Muscle of leg (tissue), 3 donors: ENCODE measurements at regions not wholly inside any gene's neighbourhood (a gene's known extent, or its start where the extent isn't known, plus 50 kb on each side); places are given as distances from the start of the nearest gene placed in this dataset.
A peak's percentile ranks its signal among the peaks of the same experiment; 100 is the strongest.
"Not testable (repeated sequence)": the region's sequence is repeated elsewhere in the genome, so short reads cannot be mapped to it uniquely, and the experiment has no call there.

ENCODE experiments used
- DNase-seq: peaks from one replicate; pipeline ENCODE4 v3.0.0; 2013
- H3K27ac ChIP-seq: one replicate; pipeline ENCODE4 v1.5.1; 2013; ENCODE audit warnings: mild to moderate bottlenecking, low read length, control low read depth
- H3K27me3 ChIP-seq: one replicate; pipeline ENCODE4 v1.6.1; 2013; ENCODE audit warnings: low read length; ENCODE audit not compliant: control insufficient read depth, insufficient read depth
- H3K36me3 ChIP-seq: one replicate; pipeline ENCODE4 v1.6.1; 2013; ENCODE audit warnings: low read length; ENCODE audit not compliant: control insufficient read depth, insufficient read depth
- H3K4me1 ChIP-seq: one replicate; pipeline ENCODE4 v1.6.1; 2013; ENCODE audit warnings: low read length; ENCODE audit not compliant: control insufficient read depth, insufficient read depth
- H3K4me3 ChIP-seq: one replicate; pipeline ENCODE4 v1.5.1; 2013; ENCODE audit warnings: low read length, control low read depth
- H3K9me3 ChIP-seq: replicated peaks from 2 replicates; pipeline ENCODE4 v1.6.1; 2013; ENCODE audit warnings: low read depth, low read length; ENCODE audit not compliant: control insufficient read depth
- WGBS: methylation state at CpG from one replicate; pipeline ENCODE4 v1.1.5; 2013; ENCODE audit warnings: missing lambda C conversion rate; ENCODE audit not compliant: insufficient coverage; 5-methylcytosine and 5-hydroxymethylcytosine counted together

DNA sequence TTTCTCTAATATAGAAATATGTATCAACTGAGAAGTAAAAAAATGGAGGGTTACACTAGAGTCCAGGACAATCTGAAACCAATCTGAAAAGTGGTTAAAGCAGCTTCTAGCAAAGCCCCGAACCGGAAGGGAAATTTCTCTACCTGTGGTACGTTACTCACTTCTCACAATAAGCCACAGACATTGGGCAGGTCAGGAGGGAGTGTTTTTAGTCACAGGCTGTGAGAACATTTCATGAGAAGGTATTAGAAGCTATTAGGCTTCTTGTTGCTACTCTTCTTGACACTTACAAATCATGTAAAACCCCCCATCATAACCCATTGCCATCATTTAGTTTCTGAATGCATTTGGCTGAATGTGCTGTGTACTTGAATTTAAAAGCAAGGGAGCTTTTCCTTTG, 120.9 kb downstream of the NUFIP1 start:
- DNase-seq = no peak
- Histone ChIP-seq H3K36me3 (no peaks in the 10 kb centered on the region), H3K4me1 (peaks cover 3% of the 10 kb centered on the region), H3K27me3 (no peaks in the 10 kb centered on the region), H3K4me3 (no peak overlapping the region), H3K9me3 (peaks cover 2% of the 10 kb centered on the region), H3K27ac (no peak overlapping the region)
- no CpG with 5 or more reads among the region's 3 CpGs for WGBS

DNA sequence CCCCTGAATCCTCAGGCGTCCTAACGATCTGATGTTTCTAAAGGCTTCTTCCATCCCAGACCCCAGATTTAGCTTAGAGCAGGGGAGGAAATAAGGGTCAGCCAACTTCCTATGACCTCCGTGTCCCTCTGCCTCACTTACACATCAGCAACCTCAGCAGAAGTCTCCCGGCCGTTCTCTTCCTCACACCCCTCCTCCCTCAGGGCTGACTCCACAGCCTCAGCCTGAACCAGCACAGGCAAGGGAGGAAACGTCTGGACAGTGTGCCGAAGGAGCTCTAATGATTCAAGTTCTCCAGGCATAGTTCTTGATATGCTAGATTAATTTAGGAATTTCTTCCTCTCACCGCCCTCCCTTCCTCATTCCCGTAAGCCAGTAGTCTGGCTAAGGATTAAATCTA, 121.4 kb downstream of the NUFIP1 start:
- Histone ChIP-seq H3K4me3 (no peak overlapping the region), H3K27ac (peak overlapping the region; percentile 13), H3K36me3 (no peaks in the 10 kb centered on the region), H3K9me3 (peaks cover 2% of the 10 kb centered on the region), H3K27me3 (no peaks in the 10 kb centered on the region), H3K4me1 (peaks cover 2% of the 10 kb centered on the region)
- 52% methylated on average over 4 of the region's 9 CpGs for WGBS
- DNase-seq = peak; percentile 59

DNA sequence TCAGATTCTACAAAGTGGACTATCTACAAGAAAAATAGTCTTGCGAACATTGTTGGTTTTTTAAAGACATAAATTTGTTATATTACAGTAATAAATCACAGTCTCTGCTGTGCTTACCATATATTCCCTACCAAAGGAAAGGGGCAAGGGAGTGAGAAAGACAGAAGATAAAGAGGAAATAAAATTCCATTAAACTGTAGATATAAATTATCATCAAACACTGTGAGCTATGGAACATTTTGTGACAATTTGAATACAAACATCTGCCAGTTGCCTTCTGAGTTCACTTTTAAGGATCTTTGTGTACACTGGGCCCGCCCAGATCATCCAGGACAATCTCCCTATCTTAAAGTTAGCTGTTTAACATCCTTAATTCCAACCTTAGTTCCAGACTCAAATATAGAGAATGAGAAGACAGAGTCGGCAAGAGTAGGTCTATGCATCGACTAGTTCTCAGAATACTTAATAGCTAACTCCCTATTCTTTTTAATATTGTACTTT, 122.8 kb downstream of the NUFIP1 start:
- WGBS = no CpG with 5 or more reads among the region's 4 CpGs
- DNase-seq = no peak
- Histone ChIP-seq H3K36me3 (no peaks in the 10 kb centered on the region), H3K4me3 (no peak overlapping the region), H3K27ac (no peak overlapping the region), H3K27me3 (no peaks in the 10 kb centered on the region), H3K4me1 (no peaks in the 10 kb centered on the region), H3K9me3 (peaks cover 2% of the 10 kb centered on the region)

DNA sequence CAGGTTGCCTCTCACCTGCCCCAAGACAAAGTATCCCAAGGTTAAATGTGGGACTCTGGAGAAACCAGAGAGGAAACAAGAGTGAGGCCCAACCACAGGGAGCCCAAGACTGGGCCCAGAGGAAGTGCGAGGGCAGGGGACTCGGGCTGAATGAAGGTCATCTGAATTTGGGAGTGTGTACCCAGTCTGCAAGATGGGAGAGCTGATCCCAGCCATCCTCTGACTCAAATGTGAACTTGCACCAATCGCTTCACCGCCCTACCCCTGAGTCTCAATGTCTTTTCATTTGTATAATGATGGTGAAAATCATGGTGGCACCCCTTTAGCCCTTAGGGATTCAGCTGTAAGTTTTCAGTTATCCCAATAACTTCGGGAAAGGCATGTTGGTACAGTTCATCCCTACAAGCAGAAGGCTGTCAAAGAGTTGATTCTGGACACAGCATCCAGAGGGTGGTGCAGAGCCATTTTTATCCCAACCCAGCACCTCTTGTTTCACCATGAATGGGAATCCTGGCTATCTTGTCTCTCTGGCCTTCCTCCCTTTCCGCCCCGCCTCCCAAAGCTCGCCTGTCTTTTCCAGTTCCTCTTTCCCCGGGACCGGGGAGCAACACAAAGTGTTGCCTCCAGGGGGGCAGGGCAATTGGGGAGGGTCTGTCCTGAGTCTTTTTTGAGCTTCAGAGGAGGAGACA, 123.4 kb downstream of the NUFIP1 start:
- Histone ChIP-seq H3K27me3 (no peaks in the 10 kb centered on the region), H3K9me3 (peaks cover 2% of the 10 kb centered on the region), H3K4me1 (no peaks in the 10 kb centered on the region), H3K27ac (no peak overlapping the region), H3K4me3 (no peak overlapping the region), H3K36me3 (no peaks in the 10 kb centered on the region)
- WGBS = 89% methylated on average over 3 of the region's 10 CpGs
- no peak for DNase-seq

DNA sequence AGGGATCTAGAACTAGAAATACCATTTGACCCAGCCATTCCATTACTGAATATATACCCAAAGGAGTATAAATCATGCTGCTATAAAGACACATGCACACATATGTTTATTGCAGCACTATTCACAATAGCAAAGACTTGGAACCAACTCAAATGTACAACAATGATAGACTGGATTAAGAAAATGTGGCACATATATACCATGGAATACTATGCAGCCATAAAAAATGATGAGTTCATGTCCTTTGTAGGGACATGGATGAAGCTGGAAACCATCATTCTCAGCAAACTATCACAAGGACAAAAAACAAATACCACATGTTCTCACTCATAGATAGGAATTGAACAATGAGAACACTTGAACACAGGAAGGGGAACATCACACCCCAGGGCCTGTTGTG, 125.6 kb downstream of the NUFIP1 start:
- not testable (repeated sequence) for H3K9me3 ChIP-seq, H3K27ac ChIP-seq, DNase-seq, H3K27me3 ChIP-seq, H3K4me3 ChIP-seq, H3K36me3 ChIP-seq, H3K4me1 ChIP-seq

DNA sequence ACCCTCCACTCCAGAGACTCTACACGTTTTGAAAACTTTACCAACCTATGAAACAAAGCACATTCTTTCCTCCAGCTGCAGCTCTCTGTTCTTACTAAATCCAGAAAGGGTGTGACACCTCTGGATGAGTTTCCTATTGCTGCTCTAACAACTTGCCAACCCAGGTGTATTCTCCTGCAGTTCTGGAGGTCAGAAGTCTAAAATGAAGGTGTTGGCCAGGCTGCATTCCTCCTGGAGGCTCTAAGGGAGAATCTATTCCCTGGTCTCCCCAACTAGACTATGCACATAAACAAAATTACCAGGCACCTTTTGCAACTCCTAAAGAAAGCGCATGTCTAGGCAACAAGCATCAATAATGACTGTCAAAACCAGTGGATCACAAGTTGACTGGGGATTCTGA, 128.8 kb downstream of the NUFIP1 start:
- Histone ChIP-seq H3K27ac (no peak overlapping the region), H3K36me3 (no peaks in the 10 kb centered on the region), H3K4me3 (no peak overlapping the region), H3K4me1 (peaks cover 4% of the 10 kb centered on the region), H3K27me3 (no peaks in the 10 kb centered on the region), H3K9me3 (no peaks in the 10 kb centered on the region)
- no peak for DNase-seq
- no CpG with 5 or more reads among the region's 2 CpGs for WGBS

DNA sequence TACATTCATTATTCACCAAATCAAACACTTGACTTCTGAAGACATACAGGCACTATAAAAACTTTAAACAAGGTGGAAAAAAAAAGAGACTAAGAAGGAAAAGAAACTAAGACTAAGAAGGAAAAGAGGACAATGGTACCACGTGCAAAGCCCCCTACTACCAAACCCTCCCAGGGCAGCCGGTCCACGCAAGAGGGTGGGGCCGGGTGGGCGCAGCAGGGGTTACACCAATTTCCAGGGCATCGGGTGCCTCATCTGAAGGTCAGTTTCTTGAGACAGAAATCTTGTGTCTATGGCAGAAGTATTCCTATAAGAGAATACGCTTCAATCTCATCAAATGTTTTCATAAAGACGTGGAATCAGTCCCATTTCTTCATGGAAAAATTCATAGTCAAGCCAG, 131.5 kb downstream of the NUFIP1 start:
- WGBS = 77% methylated on average over 5 of the region's 8 CpGs
- H3K36me3 ChIP-seq = no peaks in the 10 kb centered on the region
- H3K27me3 ChIP-seq = no peaks in the 10 kb centered on the region
- no peak overlapping the region for H3K27ac ChIP-seq
- H3K4me3 ChIP-seq = no peak overlapping the region
- H3K9me3 ChIP-seq = no peaks in the 10 kb centered on the region
- DNase-seq = no peak
- H3K4me1 ChIP-seq = peaks cover 15% of the 10 kb centered on the region

DNA sequence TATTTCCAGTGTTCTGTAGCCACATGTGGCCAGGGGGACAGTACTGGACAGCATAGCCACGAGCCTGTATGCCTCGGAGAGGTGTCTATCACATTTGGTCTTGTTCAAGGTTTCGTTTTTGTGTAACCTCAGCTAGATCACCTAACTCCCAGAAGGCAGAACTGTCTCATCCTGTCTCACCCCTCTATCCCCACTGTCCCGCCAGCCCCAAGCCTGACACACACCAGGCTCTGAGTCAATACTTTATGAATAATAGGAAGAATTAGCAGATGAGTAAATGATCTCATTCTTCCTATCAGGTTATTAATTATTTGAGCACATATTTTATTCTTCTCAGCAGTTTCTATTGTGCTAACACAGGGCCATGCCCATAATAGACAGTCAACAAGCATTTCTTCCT, 132.2 kb downstream of the NUFIP1 start:
- H3K27ac ChIP-seq = no peak overlapping the region
- WGBS = 85% methylated on average over 2 of the region's 4 CpGs

DNA sequence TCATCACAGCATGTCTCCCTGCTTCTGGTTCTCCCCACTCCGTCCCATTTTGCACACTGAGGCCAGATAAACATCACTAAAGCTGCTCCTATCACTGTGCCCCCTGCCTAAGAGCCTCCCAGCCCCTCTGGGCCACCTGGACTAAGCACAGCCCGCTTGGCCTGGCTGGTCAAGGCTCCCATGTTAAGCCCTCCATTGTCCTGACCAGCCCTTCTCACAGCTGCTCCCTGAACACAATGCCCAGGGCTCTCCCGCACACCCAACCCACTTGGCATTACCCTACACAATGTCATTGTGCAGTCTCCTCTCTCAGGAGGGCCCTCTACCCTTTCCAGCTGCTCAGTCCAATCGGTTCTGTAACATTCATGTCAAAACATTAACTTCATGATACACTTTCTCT, 133.4 kb downstream of the NUFIP1 start:
- H3K9me3 ChIP-seq = no peaks in the 10 kb centered on the region
- no peak overlapping the region for H3K4me3 ChIP-seq
- H3K4me1 ChIP-seq = peaks cover 15% of the 10 kb centered on the region
- DNase-seq = no peak
- no peaks in the 10 kb centered on the region for H3K36me3 ChIP-seq
- no peak overlapping the region for H3K27ac ChIP-seq
- H3K27me3 ChIP-seq = no peaks in the 10 kb centered on the region
- 73% methylated on average over 3 of the region's 4 CpGs for WGBS

More for the DNA sequence above, 132.2 kb downstream of the NUFIP1 start:
- DNase-seq = no peak
- Histone ChIP-seq H3K4me1 (peaks cover 15% of the 10 kb centered on the region), H3K27me3 (no peaks in the 10 kb centered on the region), H3K4me3 (no peak overlapping the region), H3K9me3 (no peaks in the 10 kb centered on the region), H3K36me3 (no peaks in the 10 kb centered on the region)

DNA sequence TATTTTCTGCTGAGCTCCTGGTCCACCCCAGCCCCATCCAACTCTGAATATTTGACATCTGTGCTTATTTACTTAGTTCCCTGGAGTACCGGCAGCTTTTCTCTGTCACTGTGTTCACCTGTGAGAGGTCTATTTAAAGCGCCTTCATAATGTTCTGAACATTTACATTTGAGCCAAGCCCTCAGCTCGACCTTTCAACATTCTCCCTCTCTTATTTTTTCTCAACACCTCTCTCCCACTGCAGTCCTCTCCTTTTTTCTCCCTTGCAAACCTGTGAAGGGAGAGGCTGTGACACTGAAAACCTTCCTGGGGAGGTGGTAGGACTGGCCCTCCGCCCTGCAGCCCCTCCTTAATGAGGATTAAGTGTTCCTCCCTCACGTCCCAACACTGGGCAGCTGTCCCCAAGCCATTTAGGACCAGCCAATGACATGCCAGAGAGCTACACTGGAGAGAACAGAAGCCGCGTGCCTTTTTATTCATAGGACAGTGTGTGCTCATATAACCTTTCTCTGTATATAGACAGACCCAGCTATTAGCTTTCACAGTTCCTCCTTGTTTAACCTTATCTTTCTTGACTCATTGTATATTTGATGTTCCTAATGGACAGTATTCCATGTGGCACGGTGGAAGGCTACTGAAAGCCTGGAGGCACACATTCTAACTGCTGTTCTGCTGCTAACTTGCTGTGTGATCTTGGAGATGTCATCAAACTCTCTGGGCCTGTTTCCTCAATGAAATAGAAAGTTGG, 134.8 kb downstream of the NUFIP1 start:
- no peak overlapping the region for H3K4me3 ChIP-seq

More for the DNA sequence above, 134.8 kb downstream of the NUFIP1 start:
- no peaks in the 10 kb centered on the region for H3K27me3 ChIP-seq
- H3K9me3 ChIP-seq = no peaks in the 10 kb centered on the region
- 9% methylated on average over 4 of the region's 8 CpGs for WGBS
- DNase-seq = peak; percentile 88
- H3K27ac ChIP-seq = peak overlapping the region; percentile 87
- no peaks in the 10 kb centered on the region for H3K36me3 ChIP-seq
- H3K4me1 ChIP-seq = peaks cover 15% of the 10 kb centered on the region
